Glomerular visceral epithelial cell (primary cell): ENCODE measurements at regions not wholly inside any gene's neighbourhood (a gene's known extent, or its start where the extent isn't known, plus 50 kb on each side); places are given as distances from the start of the nearest gene placed in this dataset.

Source experiments
- DNase-seq: peaks from one replicate; pipeline ENCODE4 v3.0.0-alpha.2; 2016; ENCODE audit errors: extremely low spot score

GRCh38 chr1:177585302-177586220 is 384.3 kb downstream of the SEC16B start:
- no peak for DNase-seq

GRCh38 chr1:177573901-177574300 is 396.0 kb downstream of the SEC16B start:
- no peak for DNase-seq

GRCh38 chr1:177571485-177572076 is 398.3 kb downstream of the SEC16B start:
- no peak for DNase-seq

- no peak for DNase-seq
These were observed 398.8 kb downstream of the SEC16B start for GRCh38 chr1:177571076-177571475.

GRCh38 chr1:177569476-177569875 is 398.7 kb downstream of the BRINP2 start:
- DNase-seq: no peak

GRCh38 chr1:177568622-177569021 is 397.9 kb downstream of the BRINP2 start:
- DNase-seq: no peak

GRCh38 chr1:177567393-177567792 is 396.6 kb downstream of the BRINP2 start:
- DNase-seq: peak; percentile 6

- no peak for DNase-seq
These were observed 395.7 kb downstream of the BRINP2 start for GRCh38 chr1:177566495-177566894.

GRCh38 chr1:177561436-177561835 is 390.7 kb downstream of the BRINP2 start:
- DNase-seq: no peak

- DNase-seq: no peak
These were observed 387.6 kb downstream of the BRINP2 start for GRCh38 chr1:177558372-177558771.

GRCh38 chr1:177556163-177556562 is 385.4 kb downstream of the BRINP2 start:
- DNase-seq: no peak

- DNase-seq: no peak
These were observed 376.4 kb downstream of the BRINP2 start for GRCh38 chr1:177547200-177547599.

- DNase-seq: no peak
These were observed 375.6 kb downstream of the BRINP2 start for GRCh38 chr1:177546346-177546745.

GRCh38 chr1:177526201-177526600 is 355.4 kb downstream of the BRINP2 start:
- DNase-seq: no peak

- DNase-seq: no peak
These were observed 354.4 kb downstream of the BRINP2 start for GRCh38 chr1:177525176-177525575.

GRCh38 chr1:177517546-177517945 is 346.8 kb downstream of the BRINP2 start:
- no peak for DNase-seq

GRCh38 chr1:177514207-177514606 is 343.4 kb downstream of the BRINP2 start:
- no peak for DNase-seq

- DNase-seq: no peak
These were observed 340.3 kb downstream of the BRINP2 start for GRCh38 chr1:177511036-177511435.

GRCh38 chr1:177505905-177506590 is 335.3 kb downstream of the BRINP2 start:
- DNase-seq: no peak

- DNase-seq: no peak
These were observed 325.1 kb downstream of the BRINP2 start for GRCh38 chr1:177495878-177496277.

- no peak for DNase-seq
These were observed 320.0 kb downstream of the BRINP2 start for GRCh38 chr1:177490786-177491185.

- DNase-seq: no peak
These were observed 319.4 kb downstream of the BRINP2 start for GRCh38 chr1:177490036-177490639.
